ENCODE measurements at regions not wholly inside any gene's neighbourhood (a gene's known extent, or its start where the extent isn't known, plus 50 kb on each side); places are given as distances from the start of the nearest gene placed in this dataset.

- TF ChIP-seq CTCF (IDR thresholded peaks at IDR 0.05) = no peak
These were observed 64.2 kb upstream of the GGTLC1 start for GRCh38 chr20:24052599-24053275.

GRCh38 chr20:24051160-24051559 is 62.6 kb upstream of the GGTLC1 start:
- TF ChIP-seq CTCF (IDR thresholded peaks at IDR 0.05) = no peak

- TF ChIP-seq CTCF (IDR thresholded peaks at IDR 0.05) = no peak
These were observed 61.5 kb upstream of the GGTLC1 start for GRCh38 chr20:24050119-24050518.

GRCh38 chr20:24049081-24049480 is 60.5 kb upstream of the GGTLC1 start:
- no peak for TF ChIP-seq CTCF (IDR thresholded peaks at IDR 0.05)

- no peak for TF ChIP-seq CTCF (IDR thresholded peaks at IDR 0.05)
These were observed 59.5 kb upstream of the GGTLC1 start for GRCh38 chr20:24048024-24048611.

- no peak for TF ChIP-seq CTCF (IDR thresholded peaks at IDR 0.05)
These were observed 58.3 kb upstream of the GGTLC1 start for GRCh38 chr20:24046888-24047287.

GRCh38 chr20:24045621-24046318 is 57.2 kb upstream of the GGTLC1 start:
- TF ChIP-seq CTCF (IDR thresholded peaks at IDR 0.05) = no peak
